Osteoblast (primary cell): ENCODE measurements at regions not wholly inside any gene's neighbourhood (a gene's known extent, or its start where the extent isn't known, plus 50 kb on each side); places are given as distances from the start of the nearest gene placed in this dataset.

Experiments used
- DNase-seq: peaks from one replicate; pipeline ENCODE4 v3.0.0; 2011; ENCODE audit warnings: low spot score, mixed read lengths; ENCODE audit not compliant: insufficient read length; ENCODE audit errors: missing footprints
- H2AFZ ChIP-seq: 2 replicates; pipeline ENCODE4 v1.6.0; 2011; ENCODE audit warnings: mild to moderate bottlenecking, low read length
- H3K27ac ChIP-seq: 2 replicates; pipeline ENCODE4 v1.5.1; 2011; ENCODE audit warnings: mild to moderate bottlenecking, low read depth, low read length, moderate library complexity
- H3K27me3 ChIP-seq: 2 replicates; pipeline ENCODE4 v1.6.0; 2012; ENCODE audit warnings: mild to moderate bottlenecking, control low read depth, inconsistent platforms, low read length, moderate library complexity; ENCODE audit not compliant: insufficient read depth
- H3K36me3 ChIP-seq: 2 replicates; pipeline ENCODE4 v1.5.1; 2011; ENCODE audit warnings: mild to moderate bottlenecking, low read length, control low read depth, moderate library complexity; ENCODE audit not compliant: insufficient read depth
- H3K4me1 ChIP-seq: 2 replicates; pipeline ENCODE4 v1.5.1; 2011; ENCODE audit warnings: mild to moderate bottlenecking, low read length, control low read depth, moderate library complexity; ENCODE audit not compliant: insufficient read depth
- H3K4me2 ChIP-seq: 2 replicates; pipeline ENCODE4 v1.6.0; 2011; ENCODE audit warnings: mild to moderate bottlenecking, low read length; ENCODE audit not compliant: insufficient read depth
- H3K4me3 ChIP-seq: fragments of 200-600 bp; sonication (generic); 3 replicates; pipeline ENCODE4 v1.5.1; 2012; ENCODE audit warnings: mild to moderate bottlenecking, low read length, inconsistent platforms; ENCODE audit not compliant: insufficient read depth
- H3K79me2 ChIP-seq: 2 replicates; pipeline ENCODE4 v1.6.0; 2012; ENCODE audit warnings: mild to moderate bottlenecking, low read length, control low read depth, inconsistent platforms; ENCODE audit not compliant: insufficient read depth
- H3K9me3 ChIP-seq: 2 replicates; pipeline ENCODE4 v1.5.1; 2011; ENCODE audit warnings: low read depth, low read length, control low read depth
- H4K20me1 ChIP-seq: 2 replicates; pipeline ENCODE4 v1.6.0; 2012; ENCODE audit warnings: mild to moderate bottlenecking, low read length, control low read depth; ENCODE audit not compliant: insufficient read depth
- CTCF ChIP-seq: IDR thresholded peaks from 2 replicates; pipeline ENCODE4 v1.5.1; 2011; ENCODE audit warnings: mild to moderate bottlenecking, low read depth, low read length, moderate library complexity; ENCODE audit errors: extremely low read depth

- no peaks in the 10 kb centered on the region for H3K79me2 ChIP-seq
- DNase-seq = peak; percentile 22
- H2AFZ ChIP-seq = peak overlapping the region; percentile 69
- peak overlapping the region; percentile 46 for H3K4me2 ChIP-seq
- H3K9me3 ChIP-seq = no peaks in the 10 kb centered on the region
- H3K27ac ChIP-seq = peak overlapping the region; percentile 66
- no peaks in the 10 kb centered on the region for H4K20me1 ChIP-seq
- TF ChIP-seq CTCF = no peak
- no peaks in the 10 kb centered on the region for H3K27me3 ChIP-seq
- no peak overlapping the region for H3K4me3 ChIP-seq
- H3K36me3 ChIP-seq = no peaks in the 10 kb centered on the region
- peaks cover 27% of the 10 kb centered on the region for H3K4me1 ChIP-seq
Measured at GRCh38 chr7:106543221-106543757, 117.7 kb downstream of the CCDC71L start.

- peak; percentile 78 for DNase-seq
- H3K4me3 ChIP-seq = no peak overlapping the region
- peaks cover 27% of the 10 kb centered on the region for H3K4me1 ChIP-seq
- H3K36me3 ChIP-seq = no peaks in the 10 kb centered on the region
- no peaks in the 10 kb centered on the region for H3K9me3 ChIP-seq
- H4K20me1 ChIP-seq = no peaks in the 10 kb centered on the region
- H3K79me2 ChIP-seq = no peaks in the 10 kb centered on the region
- H3K27me3 ChIP-seq = no peaks in the 10 kb centered on the region
- peak overlapping the region; percentile 69 for H2AFZ ChIP-seq
- H3K27ac ChIP-seq = peak overlapping the region; percentile 66
- TF ChIP-seq CTCF = peak; percentile 77
- peak overlapping the region; percentile 46 for H3K4me2 ChIP-seq
Measured at GRCh38 chr7:106542550-106543220, 118.3 kb downstream of the CCDC71L start.

- Histone ChIP-seq H4K20me1 (no peaks in the 10 kb centered on the region), H3K4me1 (peaks cover 27% of the 10 kb centered on the region), H3K4me3 (no peak overlapping the region), H3K79me2 (no peaks in the 10 kb centered on the region), H3K4me2 (no peak overlapping the region), H3K36me3 (no peaks in the 10 kb centered on the region), H3K27ac (no peak overlapping the region), H2AFZ (peak overlapping the region; percentile 13), H3K27me3 (no peaks in the 10 kb centered on the region), H3K9me3 (no peaks in the 10 kb centered on the region)
- TF ChIP-seq CTCF = no peak
- DNase-seq = no peak
Measured at GRCh38 chr7:106538638-106539037, 122.3 kb downstream of the CCDC71L start.

- no peaks in the 10 kb centered on the region for H3K9me3 ChIP-seq
- peaks cover 13% of the 10 kb centered on the region for H3K4me1 ChIP-seq
- H4K20me1 ChIP-seq = no peaks in the 10 kb centered on the region
- H3K4me3 ChIP-seq = no peak overlapping the region
- H3K79me2 ChIP-seq = no peaks in the 10 kb centered on the region
- H3K27ac ChIP-seq = no peak overlapping the region
- no peaks in the 10 kb centered on the region for H3K27me3 ChIP-seq
- H3K4me2 ChIP-seq = no peak overlapping the region
- no peak for DNase-seq
- H2AFZ ChIP-seq = no peak overlapping the region
- H3K36me3 ChIP-seq = no peaks in the 10 kb centered on the region
- TF ChIP-seq CTCF = no peak
Measured at GRCh38 chr7:106537119-106537518, 123.8 kb downstream of the CCDC71L start.
